Gastrocnemius medialis (tissue), 4 donors: ENCODE measurements at regions not wholly inside any gene's neighbourhood (a gene's known extent, or its start where the extent isn't known, plus 50 kb on each side); places are given as distances from the start of the nearest gene placed in this dataset.

Experiments used
- POLR2A ChIP-seq, 2 donors: fragments of 450-650 bp; IDR thresholded peaks; one replicate each; pipeline ENCODE4 v1.6.1; 2017; ENCODE audit warnings: antibody characterized with exemption in 2 of 2, mild to moderate bottlenecking in 2 of 2, moderate library complexity in 2 of 2
- TF ChIP-seq, protein P1 (sequence below), 5 experiments: fragments of 450-650 bp in 3 of 5; fragments of 200-600 bp in 2 of 5; sonication (generic) in 2 of 5; IDR thresholded peaks in 4 of 5; conservative IDR thresholded peaks in 1 of 5; 1 replicate in 4 of 5; 2 replicates in 1 of 5; pipeline ENCODE4 v1.5.1; 2016 to 2019; ENCODE audit warnings: antibody characterized with exemption in 5 of 5, mild to moderate bottlenecking in 3 of 5, moderate library complexity in 3 of 5

DNA sequence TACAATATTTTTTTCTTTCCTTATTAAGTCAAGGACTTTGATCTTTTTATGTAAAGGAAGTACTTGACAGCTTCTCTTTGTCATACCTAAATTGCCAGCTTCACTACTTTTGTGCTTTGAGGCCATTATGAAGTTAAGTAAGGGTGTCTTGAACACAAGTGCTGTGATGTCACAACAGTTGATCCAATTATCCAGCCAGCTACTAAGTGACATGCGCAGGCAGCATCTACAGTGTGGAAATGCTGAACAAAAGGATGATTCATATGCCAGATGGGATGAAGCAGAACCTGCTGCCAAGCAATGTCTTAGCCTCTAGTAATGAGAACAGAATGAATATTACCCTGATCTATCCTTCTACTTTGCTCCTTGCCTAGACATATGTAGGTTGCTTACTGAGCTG, 68.3 kb upstream of the TMEM244 start:
- TF ChIP-seq POLR2A (IDR thresholded peaks at IDR 0.05) = no peak
- TF ChIP-seq, protein P1, sequence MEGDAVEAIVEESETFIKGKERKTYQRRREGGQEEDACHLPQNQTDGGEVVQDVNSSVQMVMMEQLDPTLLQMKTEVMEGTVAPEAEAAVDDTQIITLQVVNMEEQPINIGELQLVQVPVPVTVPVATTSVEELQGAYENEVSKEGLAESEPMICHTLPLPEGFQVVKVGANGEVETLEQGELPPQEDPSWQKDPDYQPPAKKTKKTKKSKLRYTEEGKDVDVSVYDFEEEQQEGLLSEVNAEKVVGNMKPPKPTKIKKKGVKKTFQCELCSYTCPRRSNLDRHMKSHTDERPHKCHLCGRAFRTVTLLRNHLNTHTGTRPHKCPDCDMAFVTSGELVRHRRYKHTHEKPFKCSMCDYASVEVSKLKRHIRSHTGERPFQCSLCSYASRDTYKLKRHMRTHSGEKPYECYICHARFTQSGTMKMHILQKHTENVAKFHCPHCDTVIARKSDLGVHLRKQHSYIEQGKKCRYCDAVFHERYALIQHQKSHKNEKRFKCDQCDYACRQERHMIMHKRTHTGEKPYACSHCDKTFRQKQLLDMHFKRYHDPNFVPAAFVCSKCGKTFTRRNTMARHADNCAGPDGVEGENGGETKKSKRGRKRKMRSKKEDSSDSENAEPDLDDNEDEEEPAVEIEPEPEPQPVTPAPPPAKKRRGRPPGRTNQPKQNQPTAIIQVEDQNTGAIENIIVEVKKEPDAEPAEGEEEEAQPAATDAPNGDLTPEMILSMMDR (IDR thresholded peaks at IDR 0.05 in 4 of 5, conservative IDR thresholded peaks at IDR 0.05 in 1 of 5) = no peak
